Mammary epithelial cell (primary cell): ENCODE measurements at regions not wholly inside any gene's neighbourhood (a gene's known extent, or its start where the extent isn't known, plus 50 kb on each side); places are given as distances from the start of the nearest gene placed in this dataset.

Experiments used
- CTCF ChIP-seq, 2 donors: IDR thresholded peaks in 1 of 2; conservative IDR thresholded peaks in 1 of 2; 2 replicates each; pipeline ENCODE4 v1.5.1; 2011 to 2012; ENCODE audit warnings: inconsistent platforms in 2 of 2, low read length in 2 of 2, mild to moderate bottlenecking in 2 of 2, control low read depth in 1 of 2, low read depth in 1 of 2; ENCODE audit not compliant: insufficient read depth in 1 of 2; ENCODE audit errors: extremely low read depth in 1 of 2
- EZH2 ChIP-seq: IDR thresholded peaks from 2 replicates; pipeline ENCODE4 v1.6.1; 2012; ENCODE audit warnings: low read length, inconsistent platforms, borderline replicate concordance

GRCh38 chr12:21026302-21026701 lies 104.7 kb upstream of the SLCO1B1 start:
- TF ChIP-seq CTCF (conservative IDR thresholded peaks at IDR 0.05 in 1 of 2, IDR thresholded peaks at IDR 0.05 in 1 of 2; ENCODE audit: extremely low read depth in 1 of 2, insufficient read depth in 1 of 2, low read depth in 1 of 2, low read length in 2 of 2): no peak
- no peak for TF ChIP-seq EZH2
